ENCODE measurements at regions not wholly inside any gene's neighbourhood (a gene's known extent, or its start where the extent isn't known, plus 50 kb on each side); places are given as distances from the start of the nearest gene placed in this dataset.

DNA sequence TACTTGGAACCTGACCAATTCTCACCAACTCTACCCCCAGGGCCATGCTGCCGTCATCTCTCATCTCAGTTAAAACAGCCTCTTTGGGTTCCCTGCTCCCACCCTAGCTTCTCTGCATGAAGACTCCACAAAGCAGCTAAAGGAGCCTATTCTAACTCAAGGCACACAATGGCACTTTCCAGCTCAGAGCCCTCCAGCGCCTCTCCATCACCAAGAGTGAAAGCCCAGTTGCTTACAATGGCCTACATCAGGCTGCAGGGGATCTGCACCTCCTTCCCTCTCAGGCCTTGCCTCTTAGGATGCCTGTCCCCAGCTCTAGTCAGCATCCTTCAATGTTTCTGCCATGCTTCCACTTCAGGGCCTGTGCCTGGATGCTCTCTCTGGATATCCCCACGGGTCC lies 83.7 kb upstream of the GNAZ start:
- Histone ChIP-seq H4K20me1 (ENCODE audit: insufficient read depth, low read length) (no peaks in the 10 kb centered on the region), H3K36me3 (ENCODE audit: insufficient read depth, low read length) (peaks cover 18% of the 10 kb centered on the region), H3K4me3 (ENCODE audit: low read depth, low read length, poor library complexity, severe bottlenecking) (no peak overlapping the region), H2AFZ (ENCODE audit: low read length) (no peak overlapping the region), H3K79me2 (ENCODE audit: insufficient read depth, low read depth, low read length) (no peaks in the 10 kb centered on the region), H3K4me1 (ENCODE audit: insufficient read depth, low read length, poor library complexity, severe bottlenecking) (no peaks in the 10 kb centered on the region), H3K9me2 (ENCODE audit: insufficient read depth, low read length) (no peaks in the 10 kb centered on the region), H3K9me3 (ENCODE audit: low read length) (peaks cover 25% of the 10 kb centered on the region; the same call in 1 of the 2 replicates), H3K4me2 (ENCODE audit: low read length) (no peak overlapping the region), H3K27ac (ENCODE audit: low read depth, low read length, poor library complexity, severe bottlenecking) (no peak overlapping the region)
- ChIA-PET POLR2A (interaction anchor here (1.1 kb wide), 1 partner anchor 9 kb away, joined by 3 read pairs; no protein-coding TSS in a partner anchor), CTCF (ENCODE audit: unreplicated experiment) (no interaction called here)
- no TSS peak for BruUV-seq (replicated peaks)
- intact Hi-C loops (cut with micrococcal nuclease; ENCODE audit: unreplicated experiment): no loop called here
- no peak for TF ChIP-seq EZH2phosphoT487 (IDR thresholded peaks at IDR 0.05; ENCODE audit: borderline replicate concordance, low read depth, low read length)
- TF ChIP-seq, protein P1, sequence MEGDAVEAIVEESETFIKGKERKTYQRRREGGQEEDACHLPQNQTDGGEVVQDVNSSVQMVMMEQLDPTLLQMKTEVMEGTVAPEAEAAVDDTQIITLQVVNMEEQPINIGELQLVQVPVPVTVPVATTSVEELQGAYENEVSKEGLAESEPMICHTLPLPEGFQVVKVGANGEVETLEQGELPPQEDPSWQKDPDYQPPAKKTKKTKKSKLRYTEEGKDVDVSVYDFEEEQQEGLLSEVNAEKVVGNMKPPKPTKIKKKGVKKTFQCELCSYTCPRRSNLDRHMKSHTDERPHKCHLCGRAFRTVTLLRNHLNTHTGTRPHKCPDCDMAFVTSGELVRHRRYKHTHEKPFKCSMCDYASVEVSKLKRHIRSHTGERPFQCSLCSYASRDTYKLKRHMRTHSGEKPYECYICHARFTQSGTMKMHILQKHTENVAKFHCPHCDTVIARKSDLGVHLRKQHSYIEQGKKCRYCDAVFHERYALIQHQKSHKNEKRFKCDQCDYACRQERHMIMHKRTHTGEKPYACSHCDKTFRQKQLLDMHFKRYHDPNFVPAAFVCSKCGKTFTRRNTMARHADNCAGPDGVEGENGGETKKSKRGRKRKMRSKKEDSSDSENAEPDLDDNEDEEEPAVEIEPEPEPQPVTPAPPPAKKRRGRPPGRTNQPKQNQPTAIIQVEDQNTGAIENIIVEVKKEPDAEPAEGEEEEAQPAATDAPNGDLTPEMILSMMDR (conservative IDR thresholded peaks at IDR 0.05; ENCODE audit: low read length): no peak
- DNase-seq (ENCODE audit: low spot score): no peak

DNA sequence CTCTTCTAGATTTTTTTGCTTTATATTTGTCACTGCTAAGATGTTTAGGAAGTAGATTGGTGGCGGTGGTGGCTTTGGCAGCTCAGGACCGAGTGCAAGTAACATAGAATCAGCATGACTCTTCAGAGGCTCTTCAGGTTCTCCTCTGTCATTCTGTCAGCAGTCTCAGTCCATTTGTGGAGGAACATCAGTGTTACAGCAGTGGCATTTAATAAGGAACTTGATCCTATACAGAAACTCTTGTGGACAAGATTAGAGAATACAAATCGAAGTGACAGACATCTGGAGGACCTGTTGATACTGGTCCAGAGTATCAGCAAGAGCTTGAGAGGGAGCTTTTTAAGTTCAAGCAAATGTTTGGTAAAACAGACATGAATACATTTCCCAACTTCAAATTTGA lies 82.2 kb upstream of the GNAZ start:
- no peaks in the 10 kb centered on the region for H3K79me2 ChIP-seq (ENCODE audit: insufficient read depth, low read depth, low read length)
- no TSS peak for BruUV-seq (replicated peaks)
- H3K9me2 ChIP-seq (ENCODE audit: insufficient read depth, low read length): no peaks in the 10 kb centered on the region
- intact Hi-C loops (cut with micrococcal nuclease; ENCODE audit: unreplicated experiment): no loop called here
- ChIA-PET POLR2A (no interaction called here), CTCF (ENCODE audit: unreplicated experiment) (no interaction called here)
- TF ChIP-seq EZH2phosphoT487 (IDR thresholded peaks at IDR 0.05; ENCODE audit: borderline replicate concordance, low read depth, low read length): no peak
- TF ChIP-seq, protein P1 (conservative IDR thresholded peaks at IDR 0.05; ENCODE audit: low read length): no peak
- no peak overlapping the region for H3K27ac ChIP-seq (ENCODE audit: low read depth, low read length, poor library complexity, severe bottlenecking)
- no peak for DNase-seq (ENCODE audit: low spot score)
- no peak overlapping the region for H3K4me3 ChIP-seq (ENCODE audit: low read depth, low read length, poor library complexity, severe bottlenecking)
- peaks cover 14% of the 10 kb centered on the region; the same call in 1 of the 2 replicates for H3K36me3 ChIP-seq (ENCODE audit: insufficient read depth, low read length)
- peaks cover under 1% of the 10 kb centered on the region for H3K4me1 ChIP-seq (ENCODE audit: insufficient read depth, low read length, poor library complexity, severe bottlenecking)
- no peak overlapping the region for H2AFZ ChIP-seq (ENCODE audit: low read length)
- H3K9me3 ChIP-seq (ENCODE audit: low read length): peaks cover 9% of the 10 kb centered on the region; the same call in 1 of the 2 replicates
- H3K4me2 ChIP-seq (ENCODE audit: low read length): no peak overlapping the region
- H4K20me1 ChIP-seq (ENCODE audit: insufficient read depth, low read length): no peaks in the 10 kb centered on the region

DNA sequence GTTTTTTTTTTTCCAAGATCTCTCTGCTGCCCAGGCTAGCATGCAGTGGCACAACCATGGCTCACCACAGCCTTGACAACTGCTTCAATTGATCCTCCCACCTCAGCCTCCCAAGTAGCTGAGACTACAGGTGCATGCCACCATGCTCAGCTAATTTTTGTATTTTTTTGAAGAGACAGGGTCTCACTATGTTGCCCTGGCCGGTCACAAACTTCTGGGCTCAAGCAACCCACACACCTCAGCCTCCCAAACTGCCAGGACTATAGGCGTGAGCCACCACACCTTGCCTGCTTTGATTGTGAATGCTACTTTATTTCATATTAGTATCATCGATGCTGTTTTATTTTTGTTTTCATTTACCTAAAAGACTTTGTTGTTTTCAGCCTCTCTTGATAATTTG lies 81.5 kb upstream of the GNAZ start:
- Histone ChIP-seq H3K9me2 (ENCODE audit: insufficient read depth, low read length) (no peaks in the 10 kb centered on the region), H3K9me3 (ENCODE audit: low read length) (0 out of 2 replicates have a peak, but pooled peaks cover 3% of the 10 kb centered on the region), H2AFZ (ENCODE audit: low read length) (no peak overlapping the region), H3K27ac (ENCODE audit: low read depth, low read length, poor library complexity, severe bottlenecking) (no peak overlapping the region), H3K79me2 (ENCODE audit: insufficient read depth, low read depth, low read length) (no peaks in the 10 kb centered on the region), H4K20me1 (ENCODE audit: insufficient read depth, low read length) (no peaks in the 10 kb centered on the region), H3K4me3 (ENCODE audit: low read depth, low read length, poor library complexity, severe bottlenecking) (no peak overlapping the region), H3K4me2 (ENCODE audit: low read length) (no peak overlapping the region), H3K36me3 (ENCODE audit: insufficient read depth, low read length) (peaks cover 14% of the 10 kb centered on the region; the same call in 1 of the 2 replicates), H3K4me1 (ENCODE audit: insufficient read depth, low read length, poor library complexity, severe bottlenecking) (peaks cover 4% of the 10 kb centered on the region)
- intact Hi-C loops (cut with micrococcal nuclease; ENCODE audit: unreplicated experiment): no loop called here
- CTCF ChIA-PET (ENCODE audit: unreplicated experiment): no interaction called here
- POLR2A ChIA-PET: no interaction called here
- BruUV-seq (replicated peaks): no TSS peak
- DNase-seq (ENCODE audit: low spot score): no peak
- TF ChIP-seq, protein P1 (conservative IDR thresholded peaks at IDR 0.05; ENCODE audit: low read length): no peak
